SHP77 treated with DMSO at 0.1 percent for 48 hours (cell line): ENCODE measurements at regions not wholly inside any gene's neighbourhood (a gene's known extent, or its start where the extent isn't known, plus 50 kb on each side); places are given as distances from the start of the nearest gene placed in this dataset.

Experiments used
- DNase-seq: peaks from one replicate; lab custom pipeline; 2025; lab: John Stamatoyannopoulos, UW

- DNase-seq, result no peak
Measured at GRCh38 chr5:118778941-118779340, 209.4 kb downstream of the DTWD2 start.

- no peak for DNase-seq
Measured at GRCh38 chr5:118777189-118777736, 211.1 kb downstream of the DTWD2 start.

- no peak for DNase-seq
Measured at GRCh38 chr5:118776755-118777154, 211.6 kb downstream of the DTWD2 start.

- no peak for DNase-seq
Measured at GRCh38 chr5:118775790-118776499, 212.4 kb downstream of the DTWD2 start.

GRCh38 chr5:118768607-118769175, 219.7 kb downstream of the DTWD2 start:
- DNase-seq, result no peak

GRCh38 chr5:118762291-118762690, 226.1 kb downstream of the DTWD2 start:
- DNase-seq, result no peak

- no peak for DNase-seq
Measured at GRCh38 chr5:118761814-118762213, 226.5 kb downstream of the DTWD2 start.

- DNase-seq, result no peak
Measured at GRCh38 chr5:118752969-118753368, 235.4 kb downstream of the DTWD2 start.

GRCh38 chr5:118736396-118736795, 252.0 kb downstream of the DTWD2 start:
- DNase-seq, result no peak

GRCh38 chr5:118733394-118733793, 255.0 kb downstream of the DTWD2 start:
- no peak for DNase-seq

GRCh38 chr5:118728191-118728590, 260.2 kb downstream of the DTWD2 start:
- DNase-seq, result no peak

- no peak for DNase-seq
Measured at GRCh38 chr5:118726891-118727290, 261.5 kb downstream of the DTWD2 start.

- no peak for DNase-seq
Measured at GRCh38 chr5:118723021-118723338, 265.4 kb downstream of the DTWD2 start.

GRCh38 chr5:118722122-118723020, 266.0 kb downstream of the DTWD2 start:
- no peak for DNase-seq

- no peak for DNase-seq
Measured at GRCh38 chr5:118711727-118712126, 276.6 kb downstream of the DTWD2 start.

GRCh38 chr5:118705959-118706667, 282.2 kb downstream of the DTWD2 start:
- no peak for DNase-seq

GRCh38 chr5:118703241-118703640, 285.1 kb downstream of the DTWD2 start:
- DNase-seq, result no peak

- DNase-seq, result no peak
Measured at GRCh38 chr5:118701791-118702190, 286.6 kb downstream of the DTWD2 start.

GRCh38 chr5:118700510-118700909, 287.8 kb downstream of the DTWD2 start:
- no peak for DNase-seq

GRCh38 chr5:118698774-118699173, 289.6 kb downstream of the DTWD2 start:
- DNase-seq, result no peak

GRCh38 chr5:118696076-118696475, 292.3 kb downstream of the DTWD2 start:
- DNase-seq, result no peak

- no peak for DNase-seq
Measured at GRCh38 chr5:118692811-118693342, 295.5 kb downstream of the DTWD2 start.
